ENCODE measurements at regions not wholly inside any gene's neighbourhood (a gene's known extent, or its start where the extent isn't known, plus 50 kb on each side); places are given as distances from the start of the nearest gene placed in this dataset.
"Not testable (repeated sequence)": the region's sequence is repeated elsewhere in the genome, so short reads cannot be mapped to it uniquely, and the experiment has no call there.

GRCh38 chr4:66524781-66525180, 854.5 kb upstream of the EPHA5 start:
- peaks cover 9% of the 10 kb centered on the region for H3K9me3 Mint-ChIP-seq
- no peak overlapping the region for H3K27ac Mint-ChIP-seq
- H3K4me1 Mint-ChIP-seq: no peaks in the 10 kb centered on the region
- no peaks in the 10 kb centered on the region for H3K36me3 Mint-ChIP-seq
- no peak for DNase-seq
- H3K27me3 Mint-ChIP-seq: no peaks in the 10 kb centered on the region
- no peak overlapping the region for H3K4me3 Mint-ChIP-seq
- CTCF ChIA-PET: no interaction called here

GRCh38 chr4:66522244-66522643, 852.0 kb upstream of the EPHA5 start:
- CTCF ChIA-PET: no interaction called here
- no peak overlapping the region for H3K27ac Mint-ChIP-seq
- DNase-seq: no peak
- H3K27me3 Mint-ChIP-seq: no peaks in the 10 kb centered on the region
- H3K36me3 Mint-ChIP-seq: no peaks in the 10 kb centered on the region
- H3K9me3 Mint-ChIP-seq: peaks cover 5% of the 10 kb centered on the region
- H3K4me3 Mint-ChIP-seq: no peak overlapping the region
- no peaks in the 10 kb centered on the region for H3K4me1 Mint-ChIP-seq

GRCh38 chr4:66516940-66517339, 846.7 kb upstream of the EPHA5 start:
- H3K4me1 Mint-ChIP-seq: no peaks in the 10 kb centered on the region
- CTCF ChIA-PET: no interaction called here
- H3K27ac Mint-ChIP-seq: no peak overlapping the region
- no peak for DNase-seq
- H3K9me3 Mint-ChIP-seq: peaks cover 3% of the 10 kb centered on the region
- H3K36me3 Mint-ChIP-seq: no peaks in the 10 kb centered on the region
- no peak overlapping the region for H3K4me3 Mint-ChIP-seq
- H3K27me3 Mint-ChIP-seq: no peaks in the 10 kb centered on the region

- DNase-seq: no peak
- H3K4me1 Mint-ChIP-seq: no peaks in the 10 kb centered on the region
- CTCF ChIA-PET: no interaction called here
Measured at GRCh38 chr4:66506985-66507384, 836.7 kb upstream of the EPHA5 start.

GRCh38 chr4:66501997-66502396, 831.7 kb upstream of the EPHA5 start:
- no peak for DNase-seq
- CTCF ChIA-PET: no interaction called here
- no peaks in the 10 kb centered on the region for H3K9me3 Mint-ChIP-seq
- no peaks in the 10 kb centered on the region for H3K4me1 Mint-ChIP-seq
- no peak overlapping the region for H3K27ac Mint-ChIP-seq
- no peaks in the 10 kb centered on the region for H3K36me3 Mint-ChIP-seq
- H3K27me3 Mint-ChIP-seq: no peaks in the 10 kb centered on the region
- H3K4me3 Mint-ChIP-seq: no peak overlapping the region

More at GRCh38 chr4:66506985-66507384, 836.7 kb upstream of the EPHA5 start:
- no peaks in the 10 kb centered on the region for H3K36me3 Mint-ChIP-seq
- no peaks in the 10 kb centered on the region for H3K9me3 Mint-ChIP-seq
- no peak overlapping the region for H3K27ac Mint-ChIP-seq
- H3K27me3 Mint-ChIP-seq: no peaks in the 10 kb centered on the region
- H3K4me3 Mint-ChIP-seq: no peak overlapping the region

- Mint-ChIP-seq H3K9me3 (no peaks in the 10 kb centered on the region), H3K36me3 (no peaks in the 10 kb centered on the region), H3K4me3 (no peak overlapping the region), H3K27ac (no peak overlapping the region), H3K4me1 (no peaks in the 10 kb centered on the region), H3K27me3 (no peaks in the 10 kb centered on the region)
- DNase-seq: no peak
- CTCF ChIA-PET: no interaction called here
Measured at GRCh38 chr4:66490729-66491128, 820.4 kb upstream of the EPHA5 start.

- Mint-ChIP-seq H3K27ac (no peak overlapping the region), H3K36me3 (no peaks in the 10 kb centered on the region), H3K27me3 (no peaks in the 10 kb centered on the region), H3K9me3 (no peaks in the 10 kb centered on the region), H3K4me1 (no peaks in the 10 kb centered on the region), H3K4me3 (no peak overlapping the region)
- DNase-seq: no peak
- CTCF ChIA-PET: no interaction called here
Measured at GRCh38 chr4:66489783-66490452, 819.6 kb upstream of the EPHA5 start.

- CTCF ChIA-PET: no interaction called here
- H3K27ac Mint-ChIP-seq: no peak overlapping the region
- H3K9me3 Mint-ChIP-seq: no peaks in the 10 kb centered on the region
- no peaks in the 10 kb centered on the region for H3K27me3 Mint-ChIP-seq
- no peak overlapping the region for H3K4me3 Mint-ChIP-seq
- H3K4me1 Mint-ChIP-seq: no peaks in the 10 kb centered on the region
- DNase-seq: no peak
- no peaks in the 10 kb centered on the region for H3K36me3 Mint-ChIP-seq
Measured at GRCh38 chr4:66489370-66489769, 819.1 kb upstream of the EPHA5 start.

- H3K9me3 Mint-ChIP-seq: no peaks in the 10 kb centered on the region
- no peak overlapping the region for H3K27ac Mint-ChIP-seq
- CTCF ChIA-PET: no interaction called here
- H3K4me3 Mint-ChIP-seq: no peak overlapping the region
- no peak for DNase-seq
- H3K27me3 Mint-ChIP-seq: no peaks in the 10 kb centered on the region
- H3K4me1 Mint-ChIP-seq: no peaks in the 10 kb centered on the region
- no peaks in the 10 kb centered on the region for H3K36me3 Mint-ChIP-seq
Measured at GRCh38 chr4:66486068-66486467, 815.8 kb upstream of the EPHA5 start.

GRCh38 chr4:66482186-66482585, 811.9 kb upstream of the EPHA5 start:
- Mint-ChIP-seq H3K27ac (no peak overlapping the region), H3K9me3 (no peaks in the 10 kb centered on the region), H3K27me3 (no peaks in the 10 kb centered on the region), H3K36me3 (no peaks in the 10 kb centered on the region), H3K4me1 (no peaks in the 10 kb centered on the region), H3K4me3 (no peak overlapping the region)
- CTCF ChIA-PET: no interaction called here
- DNase-seq: no peak

- no peaks in the 10 kb centered on the region for H3K36me3 Mint-ChIP-seq
- no peak for DNase-seq
- H3K27me3 Mint-ChIP-seq: no peaks in the 10 kb centered on the region
- no peaks in the 10 kb centered on the region for H3K4me1 Mint-ChIP-seq
- peaks cover 4% of the 10 kb centered on the region for H3K9me3 Mint-ChIP-seq
- H3K27ac Mint-ChIP-seq: no peak overlapping the region
- no peak overlapping the region for H3K4me3 Mint-ChIP-seq
- CTCF ChIA-PET: no interaction called here
Measured at GRCh38 chr4:66475596-66475995, 805.3 kb upstream of the EPHA5 start.

GRCh38 chr4:66465111-66465510, 794.8 kb upstream of the EPHA5 start:
- Mint-ChIP-seq H3K27ac (no peak overlapping the region), H3K36me3 (no peaks in the 10 kb centered on the region), H3K4me3 (no peak overlapping the region), H3K4me1 (no peaks in the 10 kb centered on the region), H3K27me3 (no peaks in the 10 kb centered on the region), H3K9me3 (peaks cover 14% of the 10 kb centered on the region)
- CTCF ChIA-PET: no interaction called here
- DNase-seq: no peak

- H3K36me3 Mint-ChIP-seq, H3K4me1 Mint-ChIP-seq, CTCF ChIA-PET, H3K27me3 Mint-ChIP-seq, H3K4me3 Mint-ChIP-seq, H3K27ac Mint-ChIP-seq, DNase-seq: not testable (repeated sequence)
- H3K9me3 Mint-ChIP-seq: peaks cover 16% of the 10 kb centered on the region
Measured at GRCh38 chr4:66462890-66463289, 792.6 kb upstream of the EPHA5 start.

GRCh38 chr4:66451741-66452140, 781.5 kb upstream of the EPHA5 start:
- Mint-ChIP-seq H3K27ac (no peak overlapping the region), H3K4me3 (no peak overlapping the region), H3K36me3 (no peaks in the 10 kb centered on the region), H3K9me3 (peaks cover 4% of the 10 kb centered on the region), H3K4me1 (no peaks in the 10 kb centered on the region), H3K27me3 (no peaks in the 10 kb centered on the region)
- DNase-seq: no peak
- CTCF ChIA-PET: no interaction called here

GRCh38 chr4:66443008-66443407, 772.7 kb upstream of the EPHA5 start:
- DNase-seq: no peak
- CTCF ChIA-PET: no interaction called here
- H3K36me3 Mint-ChIP-seq: no peaks in the 10 kb centered on the region
- H3K27ac Mint-ChIP-seq: no peak overlapping the region
- no peaks in the 10 kb centered on the region for H3K27me3 Mint-ChIP-seq
- peaks cover 3% of the 10 kb centered on the region for H3K9me3 Mint-ChIP-seq
- no peaks in the 10 kb centered on the region for H3K4me1 Mint-ChIP-seq
- H3K4me3 Mint-ChIP-seq: no peak overlapping the region

- CTCF ChIA-PET: no interaction called here
- Mint-ChIP-seq H3K4me1 (no peaks in the 10 kb centered on the region), H3K27me3 (no peaks in the 10 kb centered on the region)
Measured at GRCh38 chr4:66439508-66439907, 769.2 kb upstream of the EPHA5 start.

More at GRCh38 chr4:66439508-66439907, 769.2 kb upstream of the EPHA5 start:
- Mint-ChIP-seq H3K9me3 (peaks cover 14% of the 10 kb centered on the region), H3K4me3 (no peak overlapping the region), H3K36me3 (no peaks in the 10 kb centered on the region), H3K27ac (no peak overlapping the region)
- no peak for DNase-seq

Measured in activated naive CD4-positive, alpha-beta T cell treated with anti-CD3 and anti-CD28 coated beads, Interleukin-2, amount 10 ng/mL, durations not matched to agents 7 days and 5 days (primary cell).